ENCODE measurements at regions not wholly inside any gene's neighbourhood (a gene's known extent, or its start where the extent isn't known, plus 50 kb on each side); places are given as distances from the start of the nearest gene placed in this dataset.

GRCh38 chrX:115892787-115893671, 277.5 kb upstream of the AGTR2 start:
- peak; percentile 32 to 57 for TF ChIP-seq CTCF (conservative IDR thresholded peaks at IDR 0.05 in 1 of 2, IDR thresholded peaks at IDR 0.05 in 1 of 2; ENCODE audit: extremely low read depth in 1 of 2, insufficient read depth in 1 of 2, low read depth in 1 of 2, low read length in 2 of 2)
- TF ChIP-seq EZH2 (IDR thresholded peaks at IDR 0.05; ENCODE audit: borderline replicate concordance, low read length), result no peak

Measured in mammary epithelial cell (primary cell).